ENCODE measurements at regions not wholly inside any gene's neighbourhood (a gene's known extent, or its start where the extent isn't known, plus 50 kb on each side); places are given as distances from the start of the nearest gene placed in this dataset.

- Mint-ChIP-seq H3K4me3 (ENCODE audit: unreplicated experiment) (no peak overlapping the region), H3K9me3 (ENCODE audit: low read depth) (peaks cover 14% of the 10 kb centered on the region), H3K36me3 (ENCODE audit: low read depth) (no peaks in the 10 kb centered on the region), H3K4me1 (ENCODE audit: low read depth) (no peaks in the 10 kb centered on the region), H3K27me3 (ENCODE audit: low read depth) (peaks cover 1% of the 10 kb centered on the region), H3K27ac (ENCODE audit: unreplicated experiment) (no peak overlapping the region)
- TF ChIP-seq CTCF (IDR thresholded peaks at IDR 0.05): no peak
- no peak for DNase-seq (ENCODE audit: low spot score)
Measured at GRCh38 chrX:109218761-109219160, 263.1 kb downstream of the GUCY2F start.

GRCh38 chrX:109199726-109200125 is 282.2 kb downstream of the GUCY2F start:
- no peak for TF ChIP-seq CTCF (IDR thresholded peaks at IDR 0.05)
- Mint-ChIP-seq H3K27me3 (ENCODE audit: low read depth) (no peaks in the 10 kb centered on the region), H3K9me3 (ENCODE audit: low read depth) (peaks cover 21% of the 10 kb centered on the region), H3K27ac (ENCODE audit: unreplicated experiment) (peak overlapping the region; percentile 65), H3K4me3 (ENCODE audit: unreplicated experiment) (no peak overlapping the region), H3K4me1 (ENCODE audit: low read depth) (peaks cover 12% of the 10 kb centered on the region), H3K36me3 (ENCODE audit: low read depth) (no peaks in the 10 kb centered on the region)
- no peak for DNase-seq (ENCODE audit: low spot score)

DNA sequence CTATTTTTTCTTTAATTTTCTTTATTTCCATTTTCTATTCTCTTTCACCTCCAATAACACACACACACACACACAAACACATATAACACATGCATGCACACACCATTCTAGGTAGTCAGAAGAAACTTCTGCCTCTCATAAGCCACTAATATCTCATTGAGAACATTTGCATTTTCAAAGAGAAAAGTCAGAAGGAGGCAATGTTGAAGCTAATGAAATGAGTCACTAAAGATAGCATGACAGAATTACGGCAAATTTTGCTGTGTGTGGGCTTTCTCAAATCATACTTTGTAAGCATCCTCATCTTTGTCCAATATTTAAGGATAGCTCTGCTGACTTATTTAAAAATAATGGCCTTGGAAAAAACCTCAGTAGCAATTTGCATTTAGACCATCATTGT is 291.3 kb downstream of the GUCY2F start:
- Mint-ChIP-seq H3K36me3 (ENCODE audit: low read depth) (no peaks in the 10 kb centered on the region), H3K4me3 (ENCODE audit: unreplicated experiment) (no peak overlapping the region), H3K4me1 (ENCODE audit: low read depth) (no peaks in the 10 kb centered on the region), H3K27me3 (ENCODE audit: low read depth) (peaks cover 7% of the 10 kb centered on the region), H3K27ac (ENCODE audit: unreplicated experiment) (no peak overlapping the region), H3K9me3 (ENCODE audit: low read depth) (peaks cover 17% of the 10 kb centered on the region)
- no peak for TF ChIP-seq CTCF (IDR thresholded peaks at IDR 0.05)
- no peak for DNase-seq (ENCODE audit: low spot score)

DNA sequence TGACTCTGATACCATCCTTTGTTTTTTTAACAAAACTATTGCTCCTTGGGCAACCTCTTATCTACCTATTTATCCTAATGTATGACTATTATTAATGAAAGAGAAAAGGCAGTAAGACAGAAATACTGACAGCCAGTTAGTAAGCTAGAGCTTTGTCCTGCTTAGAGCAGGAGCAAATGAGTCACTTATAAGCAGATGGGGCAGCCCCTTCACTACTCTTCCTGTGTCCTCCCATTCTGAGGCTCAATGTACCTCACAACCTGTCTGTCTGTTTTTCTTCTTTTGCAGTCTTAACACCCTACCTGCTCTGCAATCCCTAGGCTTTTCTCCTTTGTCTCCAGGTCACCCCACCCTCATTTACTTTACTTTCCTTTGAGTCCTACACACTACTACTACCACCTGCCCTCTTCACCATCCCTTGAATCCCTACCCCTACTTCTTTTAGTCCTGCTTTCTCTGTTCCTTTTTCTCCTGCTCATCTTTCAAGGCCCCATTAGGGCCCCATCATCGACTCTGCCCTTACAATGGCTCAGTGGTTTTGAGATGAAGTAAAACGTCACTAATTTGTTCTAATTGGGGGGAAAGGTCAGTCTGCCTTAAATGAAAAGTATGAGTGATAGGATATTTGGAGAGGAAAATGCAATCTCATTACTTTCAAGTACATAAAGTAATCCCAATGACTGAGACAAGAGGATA is 294.3 kb downstream of the GUCY2F start:
- no peak overlapping the region for H3K27ac Mint-ChIP-seq (ENCODE audit: unreplicated experiment)

DNA sequence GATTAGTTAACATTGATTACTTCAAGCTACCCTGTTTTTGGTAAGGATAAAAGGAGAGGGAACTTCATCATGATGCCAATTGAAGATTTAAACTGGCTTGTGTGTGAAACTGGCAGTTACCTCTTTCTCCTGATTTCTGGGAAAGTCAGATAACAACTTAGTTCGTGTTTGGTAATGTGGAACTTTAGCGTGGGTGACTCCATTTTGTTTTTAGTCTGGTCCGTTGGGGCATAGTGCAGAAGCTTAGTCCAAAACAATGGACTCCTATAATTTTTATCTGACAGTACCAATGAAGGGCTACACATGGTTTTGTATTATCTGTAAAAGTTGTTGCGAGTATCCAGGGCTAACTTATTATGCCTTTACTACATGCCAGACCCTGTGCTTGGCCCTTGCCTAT is 294.9 kb downstream of the GUCY2F start:
- Mint-ChIP-seq H3K27me3 (ENCODE audit: low read depth) (peaks cover 7% of the 10 kb centered on the region), H3K27ac (ENCODE audit: unreplicated experiment) (no peak overlapping the region), H3K36me3 (ENCODE audit: low read depth) (no peaks in the 10 kb centered on the region), H3K4me1 (ENCODE audit: low read depth) (no peaks in the 10 kb centered on the region), H3K9me3 (ENCODE audit: low read depth) (no peaks in the 10 kb centered on the region), H3K4me3 (ENCODE audit: unreplicated experiment) (no peak overlapping the region)
- no peak for DNase-seq (ENCODE audit: low spot score)
- TF ChIP-seq CTCF (IDR thresholded peaks at IDR 0.05): no peak

More for the DNA sequence above, 294.3 kb downstream of the GUCY2F start:
- Mint-ChIP-seq H3K4me3 (ENCODE audit: unreplicated experiment) (no peak overlapping the region), H3K9me3 (ENCODE audit: low read depth) (no peaks in the 10 kb centered on the region), H3K27me3 (ENCODE audit: low read depth) (peaks cover 7% of the 10 kb centered on the region), H3K36me3 (ENCODE audit: low read depth) (no peaks in the 10 kb centered on the region), H3K4me1 (ENCODE audit: low read depth) (no peaks in the 10 kb centered on the region)
- no peak for DNase-seq (ENCODE audit: low spot score)
- TF ChIP-seq CTCF (IDR thresholded peaks at IDR 0.05): no peak
